Muscle layer of colon (tissue), 2 donors: ENCODE measurements at regions not wholly inside any gene's neighbourhood (a gene's known extent, or its start where the extent isn't known, plus 50 kb on each side); places are given as distances from the start of the nearest gene placed in this dataset.

Experiments
- H3K27ac ChIP-seq: one replicate; pipeline ENCODE4 v1.7.0; 2013; ENCODE audit warnings: low read depth, mild to moderate bottlenecking, low read length, moderate library complexity
- H3K27me3 ChIP-seq, 2 donors: one replicate each; pipeline ENCODE4 v1.7.0; 2013; ENCODE audit warnings: low read length in 2 of 2, mild to moderate bottlenecking in 2 of 2; ENCODE audit not compliant: insufficient read depth in 2 of 2, control insufficient read depth in 1 of 2
- H3K36me3 ChIP-seq: one replicate; pipeline ENCODE4 v1.7.0; 2013; ENCODE audit warnings: mild to moderate bottlenecking, low read length; ENCODE audit not compliant: insufficient read depth
- H3K4me1 ChIP-seq: one replicate; pipeline ENCODE4 v1.7.0; 2013; ENCODE audit warnings: mild to moderate bottlenecking, low read length; ENCODE audit not compliant: insufficient read depth
- H3K4me3 ChIP-seq, 2 donors: one replicate each; pipeline ENCODE4 v1.7.0; 2013; ENCODE audit warnings: low read length in 2 of 2, low read depth in 1 of 2, mild to moderate bottlenecking in 1 of 2, moderate library complexity in 1 of 2
- H3K9ac ChIP-seq: one replicate; pipeline ENCODE4 v1.7.0; 2013; ENCODE audit warnings: low read length
- H3K9me3 ChIP-seq: one replicate; pipeline ENCODE4 v1.7.0; 2013; ENCODE audit warnings: mild to moderate bottlenecking, low read length
- donor health status: abdominal sarcoma.
- donor health status: Adenocarcinoma of cecum.

- H3K36me3 ChIP-seq, result no peaks in the 10 kb centered on the region
- H3K9ac ChIP-seq, result no peak overlapping the region
- no peak overlapping the region for H3K4me3 ChIP-seq
- H3K27me3 ChIP-seq, result no peaks in the 10 kb centered on the region
- H3K27ac ChIP-seq, result no peak overlapping the region
- H3K4me1 ChIP-seq, result no peaks in the 10 kb centered on the region
- no peaks in the 10 kb centered on the region for H3K9me3 ChIP-seq
Measured at GRCh38 chr4:38452009-38452408, 212.0 kb upstream of the KLF3 start.

GRCh38 chr4:38452542-38452941 is 211.5 kb upstream of the KLF3 start:
- no peaks in the 10 kb centered on the region for H3K9me3 ChIP-seq
- H3K4me3 ChIP-seq, result no peak overlapping the region
- no peaks in the 10 kb centered on the region for H3K4me1 ChIP-seq
- H3K27me3 ChIP-seq, result no peaks in the 10 kb centered on the region
- no peaks in the 10 kb centered on the region for H3K36me3 ChIP-seq
- H3K27ac ChIP-seq, result no peak overlapping the region
- no peak overlapping the region for H3K9ac ChIP-seq

- Histone ChIP-seq H3K27me3 (no peaks in the 10 kb centered on the region), H3K4me3 (no peak overlapping the region), H3K9ac (no peak overlapping the region), H3K27ac (no peak overlapping the region), H3K9me3 (no peaks in the 10 kb centered on the region), H3K36me3 (no peaks in the 10 kb centered on the region), H3K4me1 (no peaks in the 10 kb centered on the region)
Measured at GRCh38 chr4:38453253-38453881, 210.6 kb upstream of the KLF3 start.

GRCh38 chr4:38454284-38454683 is 209.7 kb upstream of the KLF3 start:
- no peaks in the 10 kb centered on the region for H3K9me3 ChIP-seq

GRCh38 chr4:38455092-38455862 is 208.7 kb upstream of the KLF3 start:
- Histone ChIP-seq H3K4me1 (no peaks in the 10 kb centered on the region), H3K9ac (no peak overlapping the region), H3K27me3 (no peaks in the 10 kb centered on the region), H3K27ac (no peak overlapping the region), H3K9me3 (no peaks in the 10 kb centered on the region), H3K4me3 (no peak overlapping the region), H3K36me3 (no peaks in the 10 kb centered on the region)

More at GRCh38 chr4:38454284-38454683, 209.7 kb upstream of the KLF3 start:
- Histone ChIP-seq H3K9ac (no peak overlapping the region), H3K36me3 (no peaks in the 10 kb centered on the region), H3K4me3 (no peak overlapping the region), H3K27me3 (no peaks in the 10 kb centered on the region), H3K27ac (no peak overlapping the region), H3K4me1 (no peaks in the 10 kb centered on the region)

GRCh38 chr4:38456096-38456495 is 207.9 kb upstream of the KLF3 start:
- Histone ChIP-seq H3K27ac (no peak overlapping the region), H3K4me3 (no peak overlapping the region)

GRCh38 chr4:38461342-38461741 is 202.7 kb upstream of the KLF3 start:
- Histone ChIP-seq H3K4me1 (no peaks in the 10 kb centered on the region), H3K36me3 (no peaks in the 10 kb centered on the region), H3K9ac (no peak overlapping the region), H3K27me3 (no peaks in the 10 kb centered on the region), H3K4me3 (no peak overlapping the region), H3K9me3 (no peaks in the 10 kb centered on the region), H3K27ac (no peak overlapping the region)

More at GRCh38 chr4:38456096-38456495, 207.9 kb upstream of the KLF3 start:
- no peaks in the 10 kb centered on the region for H3K36me3 ChIP-seq
- H3K4me1 ChIP-seq, result no peaks in the 10 kb centered on the region
- no peaks in the 10 kb centered on the region for H3K27me3 ChIP-seq
- H3K9ac ChIP-seq, result no peak overlapping the region
- no peaks in the 10 kb centered on the region for H3K9me3 ChIP-seq

GRCh38 chr4:38462367-38463055 is 201.5 kb upstream of the KLF3 start:
- Histone ChIP-seq H3K4me3 (no peak overlapping the region), H3K9me3 (no peaks in the 10 kb centered on the region), H3K4me1 (no peaks in the 10 kb centered on the region), H3K27me3 (no peaks in the 10 kb centered on the region), H3K9ac (no peak overlapping the region), H3K36me3 (no peaks in the 10 kb centered on the region), H3K27ac (no peak overlapping the region)

- Histone ChIP-seq H3K9ac (no peak overlapping the region), H3K9me3 (no peaks in the 10 kb centered on the region), H3K27me3 (no peaks in the 10 kb centered on the region), H3K27ac (no peak overlapping the region), H3K36me3 (no peaks in the 10 kb centered on the region), H3K4me1 (peaks cover 5% of the 10 kb centered on the region), H3K4me3 (no peak overlapping the region)
Measured at GRCh38 chr4:38463268-38463958, 200.6 kb upstream of the KLF3 start.

GRCh38 chr4:38464328-38464727 is 199.7 kb upstream of the KLF3 start:
- Histone ChIP-seq H3K4me1 (peaks cover 10% of the 10 kb centered on the region), H3K9me3 (no peaks in the 10 kb centered on the region), H3K4me3 (no peak overlapping the region), H3K36me3 (no peaks in the 10 kb centered on the region), H3K27me3 (no peaks in the 10 kb centered on the region), H3K9ac (no peak overlapping the region), H3K27ac (no peak overlapping the region)

GRCh38 chr4:38466401-38466800 is 197.6 kb upstream of the KLF3 start:
- Histone ChIP-seq H3K4me1 (peaks cover 10% of the 10 kb centered on the region), H3K9ac (no peak overlapping the region), H3K27me3 (no peaks in the 10 kb centered on the region), H3K9me3 (no peaks in the 10 kb centered on the region), H3K36me3 (no peaks in the 10 kb centered on the region), H3K27ac (no peak overlapping the region), H3K4me3 (no peak overlapping the region)
